Keratinocyte (primary cell): ENCODE measurements at regions not wholly inside any gene's neighbourhood (a gene's known extent, or its start where the extent isn't known, plus 50 kb on each side); places are given as distances from the start of the nearest gene placed in this dataset.

Source experiments
- DNase-seq: peaks from one replicate; pipeline ENCODE4 v3.0.0-alpha.2; 2011; ENCODE audit warnings: low read depth, missing footprints, low spot score
- FAIRE-seq: peaks from 2 replicates; lab custom pipeline; 2011; peaks lifted over from hg19 to GRCh38; lab: Jason Lieb, UNC
- H2AFZ ChIP-seq: 2 replicates; pipeline ENCODE4 v1.6.0; 2012; ENCODE audit warnings: low read length, control low read depth, inconsistent platforms; ENCODE audit not compliant: control insufficient read depth
- H3K27ac ChIP-seq: 2 replicates; pipeline ENCODE4 v1.5.1; 2011; ENCODE audit warnings: low read length; ENCODE audit not compliant: control insufficient read depth, insufficient read depth
- H3K27me3 ChIP-seq: 3 replicates; pipeline ENCODE4 v1.6.0; 2011; ENCODE audit warnings: low read length; ENCODE audit not compliant: control insufficient read depth, insufficient read depth; ENCODE audit errors: extremely low read depth
- H3K36me3 ChIP-seq, 2 experiments: 2 replicates in 1 of 2; 3 replicates in 1 of 2; pipeline ENCODE4 v1.5.1; 2011; ENCODE audit warnings: low read length in 2 of 2, mild to moderate bottlenecking in 1 of 2; ENCODE audit not compliant: control insufficient read depth in 2 of 2, insufficient read depth in 2 of 2; ENCODE audit errors: extremely low read depth in 1 of 2
- H3K4me1 ChIP-seq: 3 replicates; pipeline ENCODE4 v1.5.1; 2011; ENCODE audit warnings: low read length; ENCODE audit not compliant: control insufficient read depth, insufficient read depth; ENCODE audit errors: extremely low read depth
- H3K4me2 ChIP-seq: 3 replicates; pipeline ENCODE4 v1.6.0; 2011; ENCODE audit warnings: low read depth, low read length; ENCODE audit not compliant: control insufficient read depth, insufficient read depth; ENCODE audit errors: extremely low read depth
- H3K4me3 ChIP-seq, 3 experiments: fragments of 200-600 bp in 1 of 3; sonication (generic) in 1 of 3; 2 replicates in 2 of 3; 3 replicates in 1 of 3; pipeline ENCODE4 v1.5.1; 2011 to 2016; ENCODE audit warnings: low read length in 3 of 3, mild to moderate bottlenecking in 3 of 3, control low read depth in 2 of 3, inconsistent platforms in 1 of 3, low read depth in 1 of 3, mixed read lengths in 1 of 3, mixed run types in 1 of 3, moderate library complexity in 1 of 3; ENCODE audit not compliant: control insufficient read depth in 2 of 3, insufficient read depth in 2 of 3; ENCODE audit errors: extremely low read depth in 1 of 3
- H3K79me2 ChIP-seq: 2 replicates; pipeline ENCODE4 v1.6.0; 2012; ENCODE audit warnings: low read length; ENCODE audit not compliant: control insufficient read depth, insufficient read depth
- H3K9ac ChIP-seq: 3 replicates; pipeline ENCODE4 v1.6.0; 2011; ENCODE audit warnings: low read length; ENCODE audit not compliant: control insufficient read depth, insufficient read depth; ENCODE audit errors: extremely low read depth
- H3K9me1 ChIP-seq: 3 replicates; pipeline ENCODE4 v1.6.0; 2011; ENCODE audit warnings: low read length; ENCODE audit not compliant: control insufficient read depth, insufficient read depth; ENCODE audit errors: extremely low read depth
- H3K9me3 ChIP-seq: 2 replicates; pipeline ENCODE4 v1.5.1; 2012; ENCODE audit warnings: low read depth, low read length; ENCODE audit not compliant: control insufficient read depth
- H4K20me1 ChIP-seq: 3 replicates; pipeline ENCODE4 v1.6.0; 2011; ENCODE audit warnings: low read length; ENCODE audit not compliant: control insufficient read depth, insufficient read depth; ENCODE audit errors: extremely low read depth
- EZH2 ChIP-seq: IDR thresholded peaks from one replicate; pipeline ENCODE4 v1.6.1; 2012; ENCODE audit warnings: inconsistent platforms, mild to moderate bottlenecking, low read length, moderate library complexity
- dilution Hi-C: fragments of 300-500 bp; cut with MboI; formaldehyde crosslinking; loops from one replicate; pipeline ENCODE4 v1.7.0; 2020; ENCODE audit warnings: low sequenced_read_pairs; ENCODE audit not compliant: extremely low pct_ligation_motif_present
- TF ChIP-seq, protein P1 (sequence below), 3 experiments: IDR thresholded peaks in 1 of 3; conservative IDR thresholded peaks in 1 of 3; optimal IDR thresholded peaks in 1 of 3; 2 replicates in 2 of 3; 3 replicates in 1 of 3; pipeline versions ENCODE3 to v1.5.1; 2011; ENCODE audit warnings: low read length in 3 of 3, mild to moderate bottlenecking in 3 of 3, moderate library complexity in 2 of 3, control low read depth in 1 of 3, inconsistent platforms in 1 of 3; ENCODE audit not compliant: insufficient read depth in 2 of 3; ENCODE audit errors: extremely low read depth in 1 of 3

DNA sequence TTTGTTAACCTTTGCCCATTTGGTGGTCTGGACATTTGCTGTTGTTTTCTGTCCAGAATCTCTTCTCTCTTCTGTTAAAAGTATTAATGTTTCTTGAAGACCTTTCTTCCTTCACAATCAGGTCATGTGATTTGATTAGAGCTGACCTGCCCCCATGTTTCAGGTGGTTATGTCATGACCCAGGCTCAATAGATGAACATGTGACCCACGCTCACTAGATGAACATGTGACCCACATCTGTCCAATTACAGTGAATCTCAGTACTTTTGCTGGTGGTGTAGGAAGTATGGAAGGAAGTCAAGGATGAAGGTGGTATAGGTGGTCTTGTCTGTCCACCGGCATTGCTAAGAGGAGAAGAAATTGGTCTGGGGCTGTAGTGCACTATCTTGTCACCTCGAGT, 289.1 kb upstream of the JAG1 start:
- H3K9me3 ChIP-seq, result no peaks in the 10 kb centered on the region
- no peaks in the 10 kb centered on the region for H3K4me1 ChIP-seq
- H3K27me3 ChIP-seq, result no peaks in the 10 kb centered on the region
- DNase-seq, result no peak
- H3K27ac ChIP-seq, result no peak overlapping the region
- TF ChIP-seq EZH2, result no peak
- TF ChIP-seq, protein P1, sequence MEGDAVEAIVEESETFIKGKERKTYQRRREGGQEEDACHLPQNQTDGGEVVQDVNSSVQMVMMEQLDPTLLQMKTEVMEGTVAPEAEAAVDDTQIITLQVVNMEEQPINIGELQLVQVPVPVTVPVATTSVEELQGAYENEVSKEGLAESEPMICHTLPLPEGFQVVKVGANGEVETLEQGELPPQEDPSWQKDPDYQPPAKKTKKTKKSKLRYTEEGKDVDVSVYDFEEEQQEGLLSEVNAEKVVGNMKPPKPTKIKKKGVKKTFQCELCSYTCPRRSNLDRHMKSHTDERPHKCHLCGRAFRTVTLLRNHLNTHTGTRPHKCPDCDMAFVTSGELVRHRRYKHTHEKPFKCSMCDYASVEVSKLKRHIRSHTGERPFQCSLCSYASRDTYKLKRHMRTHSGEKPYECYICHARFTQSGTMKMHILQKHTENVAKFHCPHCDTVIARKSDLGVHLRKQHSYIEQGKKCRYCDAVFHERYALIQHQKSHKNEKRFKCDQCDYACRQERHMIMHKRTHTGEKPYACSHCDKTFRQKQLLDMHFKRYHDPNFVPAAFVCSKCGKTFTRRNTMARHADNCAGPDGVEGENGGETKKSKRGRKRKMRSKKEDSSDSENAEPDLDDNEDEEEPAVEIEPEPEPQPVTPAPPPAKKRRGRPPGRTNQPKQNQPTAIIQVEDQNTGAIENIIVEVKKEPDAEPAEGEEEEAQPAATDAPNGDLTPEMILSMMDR (optimal IDR thresholded peaks at IDR 0.05 in 1 of 3, IDR thresholded peaks at IDR 0.05 in 1 of 3, conservative IDR thresholded peaks at IDR 0.05 in 1 of 3; ENCODE audit: extremely low read depth in 1 of 3, insufficient read depth in 2 of 3, low read length in 3 of 3), result no peak
- H3K79me2 ChIP-seq, result no peaks in the 10 kb centered on the region
- no peak overlapping the region for H3K4me3 ChIP-seq
- no peaks in the 10 kb centered on the region for H3K36me3 ChIP-seq
- no peak for FAIRE-seq
- H3K9ac ChIP-seq, result no peak overlapping the region
- no peak overlapping the region for H2AFZ ChIP-seq
- no peaks in the 10 kb centered on the region for H3K9me1 ChIP-seq
- H4K20me1 ChIP-seq, result no peaks in the 10 kb centered on the region
- no peak overlapping the region for H3K4me2 ChIP-seq
- dilution Hi-C loops, result no loop called here

- H3K9ac ChIP-seq, result no peak overlapping the region
- no peaks in the 10 kb centered on the region for H4K20me1 ChIP-seq
- H3K4me1 ChIP-seq, result no peaks in the 10 kb centered on the region
- FAIRE-seq (no peak), DNase-seq (no peak)
- dilution Hi-C loops, result no loop called here
- H3K36me3 ChIP-seq, result no peaks in the 10 kb centered on the region
- H3K4me3 ChIP-seq, result no peak overlapping the region
- H3K4me2 ChIP-seq, result no peak overlapping the region
- no peaks in the 10 kb centered on the region for H3K27me3 ChIP-seq
- no peaks in the 10 kb centered on the region for H3K9me1 ChIP-seq
- H3K9me3 ChIP-seq, result no peaks in the 10 kb centered on the region
- no peak overlapping the region for H2AFZ ChIP-seq
- H3K27ac ChIP-seq, result no peak overlapping the region
- no peak for TF ChIP-seq EZH2
- TF ChIP-seq, protein P1 (optimal IDR thresholded peaks at IDR 0.05 in 1 of 3, IDR thresholded peaks at IDR 0.05 in 1 of 3, conservative IDR thresholded peaks at IDR 0.05 in 1 of 3; ENCODE audit: extremely low read depth in 1 of 3, insufficient read depth in 2 of 3, low read length in 3 of 3), result no peak
- H3K79me2 ChIP-seq, result no peaks in the 10 kb centered on the region
These were observed 290.0 kb upstream of the JAG1 start for GRCh38 chr20:10963717-10964266.
